Pancreas (tissue), 10 donors: ENCODE measurements at regions not wholly inside any gene's neighbourhood (a gene's known extent, or its start where the extent isn't known, plus 50 kb on each side); places are given as distances from the start of the nearest gene placed in this dataset.

Experiments used
- ATAC-seq, 4 donors: fragments of 200-7000 bp; cut with Tn5 transposase; one replicate each; pipeline versions ENCODE4 v1.8.0 to v1.9.1; 2020; ENCODE audit warnings: mild to moderate bottlenecking in 4 of 4, moderate library complexity in 4 of 4
- DNase-seq, 6 donors: peaks; one replicate each; pipeline ENCODE4 v3.0.0-alpha.2; 2020
- FAIRE-seq: peaks from 2 replicates; lab custom pipeline; 2012; peaks lifted over from hg19 to GRCh38; lab: Jason Lieb, UNC
- H3K27ac ChIP-seq, 4 donors: fragments of 200-600 bp; sonication (generic); 1 replicate in 3 of 4; 2 replicates in 1 of 4; pipeline versions ENCODE4 v1.5.0 to v1.8.0; 2020
- H3K27me3 ChIP-seq, 4 donors: fragments of 200-600 bp; one replicate each; pipeline ENCODE4 v1.8.0; 2021
- H3K36me3 ChIP-seq, 3 donors: fragments of 200-600 bp; sonication (generic) in 1 of 3; one replicate each; pipeline versions ENCODE4 v1.5.0 to v1.8.0; 2020 to 2021
- H3K4me1 ChIP-seq, 3 donors: fragments of 200-600 bp; one replicate each; pipeline ENCODE4 v1.8.0; 2021
- H3K4me3 ChIP-seq, 4 donors: fragments of 200-600 bp; sonication (generic) in 2 of 4; one replicate each; pipeline versions ENCODE4 v1.5.0 to v1.8.0; 2020 to 2021
- H3K9me3 ChIP-seq, 4 donors: fragments of 200-600 bp; one replicate each; pipeline ENCODE4 v1.8.0; 2021
- WGBS, 2 donors: extraction: QIAGEN DNeasy Blood & Tissue Kit; methylation state at CpG; one replicate each; pipeline ENCODE4 v1.1.7; 2013; 5-methylcytosine and 5-hydroxymethylcytosine counted together
- intact Hi-C, 3 donors: fragments of 100-400 bp; cut with DNase I; formaldehyde crosslinking; loops; one replicate each; pipeline versions ENCODE4 v1.11.1 to v1.14.2; 2022
- TF ChIP-seq, protein P1 (sequence below), 4 donors: fragments of 200-600 bp; sonication (generic) in 3 of 4; IDR thresholded peaks; one replicate each; pipeline versions ENCODE4 v1.5.0 to v1.8.0; 2021; ENCODE audit warnings: antibody characterized with exemption in 4 of 4
- donor health status: healthy with polysubstance abuse.
- donor health status: DM: no; HTN: no; CAD: no; lungs with moderate emphysema.
- donor health status: DM: no; HTN: no; CAD: no.
- donor health status: control.
- donor health status: control.
- donor health status: Bipolar disorder and iron deficiency.
- donor health status: DM: yes; HTN: yes; CAD: no.
- donor health status: DM: no; HTN: no; CAD: no.
- donor health status: DM: no; HTN: no; CAD: no.
- donor health status: DM: yes; HTN: yes; CAD: no.

DNA sequence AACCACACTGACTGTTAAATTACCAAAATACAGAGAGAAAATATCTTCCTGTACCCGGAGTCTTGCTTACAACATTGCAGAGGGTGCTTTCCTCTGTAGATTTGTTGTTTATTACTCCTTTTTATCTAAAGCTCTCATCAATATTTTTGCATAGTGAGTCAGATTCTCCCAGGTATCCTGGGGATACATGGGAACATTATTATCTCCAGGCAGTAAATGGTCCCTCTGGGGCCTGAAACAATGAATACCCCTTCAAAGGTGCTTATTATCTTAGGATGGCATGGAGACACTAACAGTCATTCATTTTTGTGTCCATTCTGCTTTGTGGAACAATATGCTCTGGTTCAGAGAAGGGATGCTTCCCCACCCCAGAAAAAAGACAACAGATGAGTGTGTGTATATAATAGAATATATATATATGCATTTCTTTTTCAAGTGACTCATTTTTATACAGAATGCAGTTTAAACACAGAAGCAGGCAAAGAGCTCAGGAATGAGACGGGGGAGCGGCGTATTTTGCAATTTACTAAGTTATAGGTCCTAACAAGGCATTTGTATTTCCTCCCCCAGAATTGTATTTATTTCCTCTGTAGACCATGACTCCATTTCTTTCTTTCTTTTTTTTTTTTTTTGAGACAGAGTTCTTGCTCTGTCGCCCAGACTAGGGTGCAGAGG lies 424.8 kb upstream of the ZEB2 start:
- no peaks in the 10 kb centered on the region for H3K9me3 ChIP-seq
- FAIRE-seq (no peak), ATAC-seq (no peak), DNase-seq (no peak)
- H3K36me3 ChIP-seq = no peaks in the 10 kb centered on the region
- H3K4me1 ChIP-seq = no peaks in the 10 kb centered on the region
- no peak overlapping the region for H3K4me3 ChIP-seq
- intact Hi-C loops = no loop called here
- H3K27ac ChIP-seq = no peak overlapping the region
- WGBS, 2 donors = 90 to 91% methylated on average over 4 to 5 of the region's 5 CpGs
- TF ChIP-seq, protein P1, sequence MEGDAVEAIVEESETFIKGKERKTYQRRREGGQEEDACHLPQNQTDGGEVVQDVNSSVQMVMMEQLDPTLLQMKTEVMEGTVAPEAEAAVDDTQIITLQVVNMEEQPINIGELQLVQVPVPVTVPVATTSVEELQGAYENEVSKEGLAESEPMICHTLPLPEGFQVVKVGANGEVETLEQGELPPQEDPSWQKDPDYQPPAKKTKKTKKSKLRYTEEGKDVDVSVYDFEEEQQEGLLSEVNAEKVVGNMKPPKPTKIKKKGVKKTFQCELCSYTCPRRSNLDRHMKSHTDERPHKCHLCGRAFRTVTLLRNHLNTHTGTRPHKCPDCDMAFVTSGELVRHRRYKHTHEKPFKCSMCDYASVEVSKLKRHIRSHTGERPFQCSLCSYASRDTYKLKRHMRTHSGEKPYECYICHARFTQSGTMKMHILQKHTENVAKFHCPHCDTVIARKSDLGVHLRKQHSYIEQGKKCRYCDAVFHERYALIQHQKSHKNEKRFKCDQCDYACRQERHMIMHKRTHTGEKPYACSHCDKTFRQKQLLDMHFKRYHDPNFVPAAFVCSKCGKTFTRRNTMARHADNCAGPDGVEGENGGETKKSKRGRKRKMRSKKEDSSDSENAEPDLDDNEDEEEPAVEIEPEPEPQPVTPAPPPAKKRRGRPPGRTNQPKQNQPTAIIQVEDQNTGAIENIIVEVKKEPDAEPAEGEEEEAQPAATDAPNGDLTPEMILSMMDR (IDR thresholded peaks at IDR 0.05) = no peak
- no peaks in the 10 kb centered on the region for H3K27me3 ChIP-seq

DNA sequence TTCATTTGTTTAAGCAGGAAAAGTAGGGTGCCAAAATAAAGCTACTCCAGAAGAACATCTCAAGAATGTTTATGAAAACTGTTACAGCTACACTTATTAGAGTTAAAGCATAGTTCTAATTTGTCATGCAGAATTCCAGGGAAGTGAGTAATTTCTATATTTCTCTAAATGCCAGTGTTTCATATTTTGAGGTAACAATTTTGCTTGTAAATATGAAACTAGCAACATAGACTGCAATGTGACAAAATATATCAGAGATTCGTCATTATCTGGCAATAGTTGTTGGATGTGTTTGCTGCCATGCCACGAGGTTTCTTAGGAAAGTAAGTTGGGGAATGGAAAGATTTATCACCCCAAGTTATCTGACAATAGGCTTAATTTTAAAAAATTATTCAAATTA lies 424.1 kb upstream of the ZEB2 start:
- no peak overlapping the region for H3K27ac ChIP-seq
- H3K4me1 ChIP-seq = peaks cover 0 to 3% (median 2%) of the 10 kb centered on the region in 3 donors
- no peaks in the 10 kb centered on the region for H3K9me3 ChIP-seq
- H3K4me3 ChIP-seq = no peak overlapping the region
- intact Hi-C loops = no loop called here
- DNase-seq (no peak), ATAC-seq (no peak), FAIRE-seq (no peak)
- WGBS, 2 donors = 53 to 77% methylated on average over 2 of the region's 2 CpGs
- H3K36me3 ChIP-seq = no peaks in the 10 kb centered on the region
- TF ChIP-seq, protein P1 (IDR thresholded peaks at IDR 0.05) = no peak
- H3K27me3 ChIP-seq = no peaks in the 10 kb centered on the region

DNA sequence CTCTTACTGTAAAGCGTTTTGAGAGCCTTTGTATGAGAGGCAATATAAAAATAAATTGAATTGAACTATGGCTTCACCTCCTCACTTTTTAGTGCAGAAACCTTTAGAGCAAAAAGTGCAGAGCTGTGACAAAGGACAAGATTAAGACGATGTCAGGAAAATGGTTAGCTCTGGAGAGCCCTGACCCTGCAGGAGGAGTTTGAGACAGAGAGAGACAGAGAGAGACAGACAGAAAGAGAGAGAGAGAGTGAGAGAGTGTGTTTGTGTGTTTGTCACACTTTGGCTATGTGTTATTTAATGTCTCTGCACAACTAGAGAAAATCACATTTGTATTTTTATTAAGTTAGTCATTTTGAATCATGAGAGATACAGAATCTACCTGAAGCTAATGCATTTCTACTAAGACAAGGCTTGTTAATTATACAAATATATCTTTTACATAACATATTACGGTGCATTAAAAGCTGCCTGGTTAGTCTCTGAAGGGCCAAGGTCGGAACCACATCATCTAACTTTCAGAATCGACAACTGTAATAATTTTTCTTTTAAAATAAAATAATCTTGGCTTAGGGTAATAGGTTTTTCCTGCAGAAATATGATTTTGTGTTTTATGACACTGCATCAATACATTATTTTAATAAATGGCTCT lies 423.5 kb upstream of the ZEB2 start:
- ATAC-seq (no peak), FAIRE-seq (no peak)
- 65 to 67% methylated on average over 5 of the region's 5 CpGs for WGBS, 2 donors

DNA sequence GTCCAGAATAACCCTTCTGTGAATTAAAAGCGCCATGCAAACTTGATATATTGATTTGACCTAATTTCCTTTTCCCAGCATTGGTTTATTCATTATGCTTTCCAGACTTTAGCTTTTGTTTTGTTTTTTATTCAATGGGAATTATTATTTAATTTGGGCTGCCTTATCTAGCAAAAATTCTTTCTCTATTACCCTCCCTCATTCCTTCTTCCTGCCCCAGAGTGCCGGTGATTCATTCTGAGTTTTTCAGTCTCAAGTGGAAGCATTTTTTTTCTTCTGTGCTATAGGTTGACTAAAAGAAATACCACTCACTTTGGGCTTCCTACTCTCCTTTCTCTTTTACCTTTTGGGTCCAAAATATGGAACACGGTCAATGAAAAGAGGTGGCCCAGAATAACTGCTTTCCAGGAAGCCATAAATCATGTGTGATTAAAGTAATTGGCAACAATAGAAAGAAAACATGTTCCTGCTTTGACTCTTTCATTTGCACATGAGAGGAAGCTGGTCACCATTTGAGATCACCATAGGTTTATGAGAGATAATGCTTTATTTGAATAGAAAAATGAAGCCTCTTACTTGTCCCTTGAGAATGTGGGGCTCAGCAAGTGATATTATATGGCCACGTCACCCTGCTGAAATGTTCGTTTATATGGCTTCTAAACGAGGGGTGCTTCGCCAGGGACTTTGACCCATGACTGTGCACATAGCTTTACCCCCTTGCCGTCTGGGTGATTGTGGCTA lies 422.8 kb upstream of the ZEB2 start:
- Histone ChIP-seq H3K27me3 (no peaks in the 10 kb centered on the region), H3K36me3 (no peaks in the 10 kb centered on the region), H3K4me3 (no peak overlapping the region), H3K9me3 (no peaks in the 10 kb centered on the region), H3K4me1 (peaks cover 5 to 10% (median 7%) of the 10 kb centered on the region in 3 donors), H3K27ac (no peak overlapping the region)
- 64 to 72% methylated on average over 8 of the region's 8 CpGs for WGBS, 2 donors
- intact Hi-C loops = no loop called here
- ATAC-seq = no peak
- no peak for DNase-seq
- no peak for FAIRE-seq
- TF ChIP-seq, protein P1 (IDR thresholded peaks at IDR 0.05) = no peak

More for the DNA sequence above, 423.5 kb upstream of the ZEB2 start:
- no peak for DNase-seq
- Histone ChIP-seq H3K36me3 (no peaks in the 10 kb centered on the region), H3K27me3 (no peaks in the 10 kb centered on the region), H3K4me3 (no peak overlapping the region), H3K4me1 (peaks cover 5 to 7% (median 5%) of the 10 kb centered on the region in 3 donors), H3K27ac (no peak overlapping the region), H3K9me3 (no peaks in the 10 kb centered on the region)
- TF ChIP-seq, protein P1 (IDR thresholded peaks at IDR 0.05) = no peak
- intact Hi-C loops = no loop called here
